ENCODE measurements at regions not wholly inside any gene's neighbourhood (a gene's known extent, or its start where the extent isn't known, plus 50 kb on each side); places are given as distances from the start of the nearest gene placed in this dataset.

GRCh38 chr6:25224242-25224641, 54.9 kb upstream of the CARMIL1 start:
- Histone ChIP-seq H3K27ac (ENCODE audit: insufficient read length, low read depth, low read length) (no peak overlapping the region), H3K79me2 (ENCODE audit: insufficient read depth, low read length) (no peaks in the 10 kb centered on the region), H2BK120ac (ENCODE audit: low read depth, low read length, poor library complexity, severe bottlenecking) (no peak overlapping the region), H3K4ac (ENCODE audit: low read depth, low read length) (no peak overlapping the region), H4K20me1 (ENCODE audit: control insufficient read depth, insufficient read depth, insufficient read length) (no peaks in the 10 kb centered on the region), H2BK12ac (ENCODE audit: insufficient read length, low read depth, low read length) (no peak overlapping the region), H2BK15ac (ENCODE audit: low read depth, low read length) (no peak overlapping the region), H3K9me3 (ENCODE audit: control insufficient read depth, low read depth, low read length) (no peaks in the 10 kb centered on the region), H3K9ac (ENCODE audit: extremely low read depth, insufficient read length, low read length) (no peak overlapping the region), H3K56ac (ENCODE audit: insufficient read length, low read depth, low read length) (no peak overlapping the region), H3K14ac (ENCODE audit: insufficient read depth, low read length) (no peak overlapping the region), H4K91ac (ENCODE audit: insufficient read length, low read depth, low read length) (no peak overlapping the region), H2AK5ac (ENCODE audit: insufficient read length, low read length) (no peak overlapping the region), H3T11ph (ENCODE audit: low read length) (no peak overlapping the region), H3K27me3 (ENCODE audit: insufficient read depth, low read length) (no peaks in the 10 kb centered on the region), H2BK20ac (ENCODE audit: low read depth, low read length, poor library complexity, severe bottlenecking) (no peak overlapping the region), H4K8ac (replicated peaks; ENCODE audit: insufficient read length, low read depth, low read length) (no peak overlapping the region), H2AFZ (ENCODE audit: low read length) (no peak overlapping the region), H3K23me2 (ENCODE audit: insufficient read length, low read depth, low read length, poor library complexity, severe bottlenecking) (no peaks in the 10 kb centered on the region), H4K5ac (ENCODE audit: insufficient read length, low read depth, low read length) (no peak overlapping the region), H3K23ac (ENCODE audit: insufficient read length, low read depth, low read length) (no peak overlapping the region), H3K18ac (ENCODE audit: insufficient read length, low read depth, low read length) (no peak overlapping the region), H3K79me1 (ENCODE audit: insufficient read depth, low read depth, low read length, poor library complexity, severe bottlenecking) (no peaks in the 10 kb centered on the region), H2BK5ac (ENCODE audit: insufficient read length, low read length) (no peak overlapping the region), H3K4me2 (ENCODE audit: insufficient read depth, insufficient read length, low read length) (no peak overlapping the region), H3K4me1 (ENCODE audit: insufficient read depth, low read length) (no peaks in the 10 kb centered on the region)
- WGBS (ENCODE audit: extremely low coverage, insufficient read length, low lambda C conversion rate) = no CpG with 5 or more reads among the region's 4 CpGs
- Mint-ChIP-seq H3K9me3 (no peaks in the 10 kb centered on the region), H3K4me1 (peaks cover 0 to 3% of the 10 kb centered on the region in 2 experiments; a peak in 2 of 4 replicates), H3K27me3 (ENCODE audit: low read depth) (peaks cover 2% of the 10 kb centered on the region; the same call in 1 of the 2 replicates), H3K36me3 (ENCODE audit: insufficient read depth in 1 of 3, low read depth in 3 of 3) (no peaks in the 10 kb centered on the region), H3K27ac (no peak overlapping the region), H3K4me3 (no peak overlapping the region)
- TF ChIP-seq CTCF (conservative IDR thresholded peaks at IDR 0.05) = no peak
- DNase-seq = no peak

Data from H9 (cell line).